Aorta (tissue), 5 donors: ENCODE measurements at regions not wholly inside any gene's neighbourhood (a gene's known extent, or its start where the extent isn't known, plus 50 kb on each side); places are given as distances from the start of the nearest gene placed in this dataset.

ENCODE experiments used
- ATAC-seq: fragments of 200-7000 bp; cut with Tn5 transposase; one replicate; pipeline ENCODE4 v1.9.1; 2022; ENCODE audit warnings: moderate library complexity; ENCODE audit not compliant: low FRiP score
- DNase-seq, 2 donors: peaks; one replicate each; pipeline ENCODE4 v3.0.0-alpha.2; 2020
- H3K27ac ChIP-seq, 2 donors: one replicate each; pipeline ENCODE4 v1.5.1; 2013; ENCODE audit warnings: low read length in 2 of 2, mild to moderate bottlenecking in 2 of 2, moderate library complexity in 2 of 2, control low read depth in 1 of 2, inconsistent platforms in 1 of 2, low read depth in 1 of 2
- H3K27me3 ChIP-seq, 2 donors: one replicate each; pipeline ENCODE4 v1.6.1; 2013; ENCODE audit warnings: control low read depth in 1 of 2, low read length in 1 of 2, mild to moderate bottlenecking in 1 of 2, moderate library complexity in 1 of 2; ENCODE audit not compliant: insufficient read depth in 2 of 2, control insufficient read depth in 1 of 2
- H3K36me3 ChIP-seq, 2 donors: one replicate each; pipeline ENCODE4 v1.6.1; 2013; ENCODE audit warnings: control low read depth in 1 of 2, low read length in 1 of 2, mild to moderate bottlenecking in 1 of 2; ENCODE audit not compliant: insufficient read depth in 2 of 2, control insufficient read depth in 1 of 2
- H3K4me1 ChIP-seq, 2 donors: one replicate each; pipeline ENCODE4 v1.6.1; 2013; ENCODE audit warnings: low read length in 2 of 2, control low read depth in 1 of 2, mild to moderate bottlenecking in 1 of 2, moderate library complexity in 1 of 2; ENCODE audit not compliant: insufficient read depth in 2 of 2, control insufficient read depth in 1 of 2
- H3K4me3 ChIP-seq, 2 donors: one replicate each; pipeline ENCODE4 v1.5.1; 2013; ENCODE audit warnings: low read length in 2 of 2, control low read depth in 1 of 2, mild to moderate bottlenecking in 1 of 2
- H3K9me3 ChIP-seq: one replicate; pipeline ENCODE4 v1.6.1; 2013; ENCODE audit warnings: mild to moderate bottlenecking, low read length; ENCODE audit not compliant: control insufficient read depth
- intact Hi-C, 2 donors: fragments of 100-400 bp; cut with DNase I; formaldehyde crosslinking; loops; one replicate each; pipeline versions ENCODE4 v1.14.2 to v1.15.0; 2022
- donor health status: healthy with polysubstance abuse.
- donor health status: Bipolar disorder and iron deficiency.
- donor health status: DM: no; HTN: no; CAD: no.
- donor health status: DM: no; HTN: no; CAD: no.
- donor health status: DM: yes; HTN: yes; CAD: no.

DNA sequence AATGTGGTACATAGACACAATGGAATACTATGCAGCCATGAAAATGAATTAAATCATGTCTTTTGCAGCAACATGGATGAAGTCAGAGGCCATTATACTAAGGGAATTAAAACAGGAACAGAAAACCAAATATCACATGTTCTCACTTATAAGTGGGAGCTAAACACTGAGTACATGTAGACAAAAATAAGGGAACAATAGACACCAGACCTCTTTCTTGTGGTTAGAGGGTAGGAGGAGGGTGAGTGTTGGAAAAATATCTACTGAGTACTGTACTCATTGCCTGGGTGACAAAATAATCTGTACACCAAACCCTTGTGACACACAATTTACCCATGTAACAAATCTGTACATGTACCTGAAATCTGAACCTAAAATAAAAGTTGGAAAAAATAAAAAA is 59.1 kb upstream of the ANO5 start:
- no peak for ATAC-seq
- Histone ChIP-seq H3K9me3 (no peaks in the 10 kb centered on the region), H3K4me3 (no peak overlapping the region), H3K36me3 (no peaks in the 10 kb centered on the region), H3K27me3 (no peaks in the 10 kb centered on the region), H3K4me1 (peaks cover 0 to 1% of the 10 kb centered on the region in 2 donors), H3K27ac (no peak overlapping the region)
- intact Hi-C loops: loop anchor here in 1 of 2 donors (10.0 kb wide), 1 partner anchor 1489 kb away; no protein-coding TSS in a partner anchor
- no peak for DNase-seq

DNA sequence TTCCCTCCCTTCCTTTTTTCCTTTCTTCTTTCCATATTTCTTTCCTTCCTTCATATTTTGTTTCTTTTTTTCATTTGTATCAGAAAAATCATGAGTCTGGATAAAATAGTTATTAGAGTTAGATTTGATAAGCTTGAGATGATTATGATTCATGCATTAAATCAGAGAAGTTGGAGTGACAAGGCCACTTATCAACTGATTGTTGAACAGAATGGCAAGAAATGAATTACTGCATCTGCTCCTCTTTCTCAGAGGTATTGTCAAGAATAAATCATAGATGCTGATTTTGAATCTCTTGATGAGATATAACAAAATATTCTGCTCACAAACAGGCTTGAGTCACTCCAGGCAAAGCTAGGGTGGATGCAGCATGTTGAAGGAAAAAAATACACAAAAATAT is 54.6 kb upstream of the ANO5 start:
- intact Hi-C loops: loop anchor here in 1 of 2 donors (10.0 kb wide), 1 partner anchor 1493 kb away; no protein-coding TSS in a partner anchor
- H3K27me3 ChIP-seq: no peaks in the 10 kb centered on the region
- no peak overlapping the region for H3K4me3 ChIP-seq
- DNase-seq (no peak), ATAC-seq (no peak)
- H3K27ac ChIP-seq: no peak overlapping the region
- no peaks in the 10 kb centered on the region for H3K36me3 ChIP-seq
- peaks cover 0 to 1% of the 10 kb centered on the region in 2 donors for H3K4me1 ChIP-seq
- H3K9me3 ChIP-seq: no peaks in the 10 kb centered on the region
